Esophagus muscularis mucosa (tissue), 4 donors: ENCODE measurements at regions not wholly inside any gene's neighbourhood (a gene's known extent, or its start where the extent isn't known, plus 50 kb on each side); places are given as distances from the start of the nearest gene placed in this dataset.

Source experiments
- DNase-seq: peaks from one replicate; pipeline ENCODE4 v3.0.0-alpha.2; 2017; ENCODE audit errors: extremely low spot score
- H3K27ac ChIP-seq, 4 donors: fragments of 200-600 bp; sonication (generic); replicated peaks in 1 of 4; 1 replicate in 3 of 4; 2 replicates in 1 of 4; pipeline ENCODE4 v1.5.1; 2016 to 2019; ENCODE audit warnings: mild to moderate bottlenecking in 1 of 4
- H3K27me3 ChIP-seq, 4 donors: fragments of 200-600 bp; sonication (generic); one replicate each; pipeline versions ENCODE4 v1.5.1 to v1.6.0; 2016 to 2019
- H3K36me3 ChIP-seq, 4 donors: fragments of 200-600 bp; sonication (generic); one replicate each; pipeline ENCODE4 v1.5.1; 2016 to 2019
- H3K4me1 ChIP-seq, 4 donors: fragments of 200-600 bp; sonication (generic); one replicate each; pipeline ENCODE4 v1.5.1; 2016 to 2019
- H3K4me3 ChIP-seq, 4 donors: fragments of 200-600 bp; sonication (generic); 1 replicate in 2 of 4; 2 replicates in 2 of 4; pipeline ENCODE4 v1.5.1; 2016 to 2019; ENCODE audit warnings: mild to moderate bottlenecking in 4 of 4, moderate library complexity in 1 of 4
- H3K9me3 ChIP-seq, 4 donors: fragments of 200-600 bp; sonication (generic); 1 replicate in 3 of 4; 2 replicates in 1 of 4; pipeline ENCODE4 v1.5.1; 2016 to 2019
- EP300 ChIP-seq: sonication (generic); formaldehyde crosslinking; IDR thresholded peaks from one replicate; pipeline ENCODE4 v1.6.1; 2017; ENCODE audit warnings: antibody characterized with exemption
- POLR2A ChIP-seq: fragments of 450-650 bp; IDR thresholded peaks from one replicate; pipeline ENCODE4 v1.6.1; 2017; ENCODE audit warnings: antibody characterized with exemption, moderate library complexity, mild to moderate bottlenecking, low read depth
- POLR2AphosphoS5 ChIP-seq, 2 donors: sonication (generic); formaldehyde crosslinking; IDR thresholded peaks; one replicate each; pipeline ENCODE4 v1.6.1; 2017; ENCODE audit warnings: antibody characterized with exemption in 2 of 2
- WGBS: methylation state at CpG from one replicate; pipeline ENCODE4 v1.1.5; 2018; 5-methylcytosine and 5-hydroxymethylcytosine counted together
- intact Hi-C: fragments of 100-400 bp; cut with DNase I; formaldehyde crosslinking; loops from one replicate; pipeline ENCODE4 v1.15.1; 2023
- TF ChIP-seq, protein P1 (sequence below), 3 experiments: fragments of 200-600 bp in 2 of 3; fragments of 450-650 bp in 1 of 3; sonication (generic) in 2 of 3; IDR thresholded peaks; one replicate each; pipeline ENCODE4 v1.5.1; 2017 to 2019; ENCODE audit warnings: antibody characterized with exemption in 3 of 3, mild to moderate bottlenecking in 2 of 3, moderate library complexity in 1 of 3

DNA sequence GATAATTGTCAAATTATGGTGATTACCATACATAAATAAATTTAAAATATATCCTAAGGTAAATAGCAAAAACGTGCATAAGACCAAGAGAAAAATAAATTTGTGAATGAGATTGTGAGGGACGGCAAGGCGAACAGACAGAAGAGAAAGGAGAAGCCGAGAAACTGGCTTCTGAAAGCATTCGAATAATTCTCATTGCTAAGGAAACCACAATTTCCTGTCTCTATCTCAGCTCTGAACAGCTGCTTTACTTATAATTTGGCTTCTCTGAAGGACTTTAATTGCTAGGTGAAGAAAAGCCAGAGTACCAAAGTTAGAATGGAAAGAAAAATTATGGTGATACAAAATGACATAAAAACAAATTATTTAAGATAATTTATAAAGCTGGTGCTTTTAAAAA is 79.0 kb upstream of the RGS17 start:
- H3K4me1 ChIP-seq: no peaks in the 10 kb centered on the region
- no peaks in the 10 kb centered on the region for H3K36me3 ChIP-seq
- no peak for DNase-seq
- WGBS: 30% methylated on average over 5 of the region's 5 CpGs
- no peak overlapping the region for H3K4me3 ChIP-seq
- H3K9me3 ChIP-seq: peaks cover 0 to 6% (median 0%) of the 10 kb centered on the region in 4 donors
- intact Hi-C loops: no loop called here
- no peak overlapping the region for H3K27ac ChIP-seq
- H3K27me3 ChIP-seq: no peaks in the 10 kb centered on the region
- no peak for TF ChIP-seq POLR2AphosphoS5 (IDR thresholded peaks at IDR 0.05)
- TF ChIP-seq, protein P1, sequence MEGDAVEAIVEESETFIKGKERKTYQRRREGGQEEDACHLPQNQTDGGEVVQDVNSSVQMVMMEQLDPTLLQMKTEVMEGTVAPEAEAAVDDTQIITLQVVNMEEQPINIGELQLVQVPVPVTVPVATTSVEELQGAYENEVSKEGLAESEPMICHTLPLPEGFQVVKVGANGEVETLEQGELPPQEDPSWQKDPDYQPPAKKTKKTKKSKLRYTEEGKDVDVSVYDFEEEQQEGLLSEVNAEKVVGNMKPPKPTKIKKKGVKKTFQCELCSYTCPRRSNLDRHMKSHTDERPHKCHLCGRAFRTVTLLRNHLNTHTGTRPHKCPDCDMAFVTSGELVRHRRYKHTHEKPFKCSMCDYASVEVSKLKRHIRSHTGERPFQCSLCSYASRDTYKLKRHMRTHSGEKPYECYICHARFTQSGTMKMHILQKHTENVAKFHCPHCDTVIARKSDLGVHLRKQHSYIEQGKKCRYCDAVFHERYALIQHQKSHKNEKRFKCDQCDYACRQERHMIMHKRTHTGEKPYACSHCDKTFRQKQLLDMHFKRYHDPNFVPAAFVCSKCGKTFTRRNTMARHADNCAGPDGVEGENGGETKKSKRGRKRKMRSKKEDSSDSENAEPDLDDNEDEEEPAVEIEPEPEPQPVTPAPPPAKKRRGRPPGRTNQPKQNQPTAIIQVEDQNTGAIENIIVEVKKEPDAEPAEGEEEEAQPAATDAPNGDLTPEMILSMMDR (IDR thresholded peaks at IDR 0.05): no peak
- TF ChIP-seq POLR2A: no peak

DNA sequence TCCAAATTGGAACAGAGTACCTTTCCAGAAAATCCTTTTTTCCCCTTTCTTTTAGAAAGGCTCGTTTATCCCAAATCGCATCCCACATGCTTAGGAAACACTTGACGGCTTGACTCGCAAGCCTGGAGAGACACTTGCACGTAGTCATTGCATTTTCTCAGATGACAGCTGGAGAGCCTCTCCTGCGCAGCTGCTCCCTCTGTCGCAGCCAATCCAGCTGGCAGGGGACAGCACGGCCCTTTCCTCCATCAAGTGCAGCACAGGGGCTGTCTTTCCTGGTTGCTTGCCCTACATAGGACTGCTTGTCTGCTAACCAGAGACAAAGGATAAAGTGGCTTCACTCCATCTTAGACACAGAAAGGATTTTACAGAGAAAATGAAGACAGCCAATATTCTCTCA is 77.6 kb upstream of the RGS17 start:
- intact Hi-C loops: no loop called here
- 57% methylated on average over 8 of the region's 8 CpGs for WGBS
- Histone ChIP-seq H3K4me1 (no peaks in the 10 kb centered on the region), H3K36me3 (no peaks in the 10 kb centered on the region), H3K27ac (no peak overlapping the region), H3K4me3 (no peak overlapping the region), H3K27me3 (no peaks in the 10 kb centered on the region), H3K9me3 (peaks cover 0 to 6% (median 0%) of the 10 kb centered on the region in 4 donors)
- DNase-seq: no peak
- TF ChIP-seq EP300 (no peak), POLR2AphosphoS5 (IDR thresholded peaks at IDR 0.05) (no peak), POLR2A (no peak)
- TF ChIP-seq, protein P1 (IDR thresholded peaks at IDR 0.05): no peak

DNA sequence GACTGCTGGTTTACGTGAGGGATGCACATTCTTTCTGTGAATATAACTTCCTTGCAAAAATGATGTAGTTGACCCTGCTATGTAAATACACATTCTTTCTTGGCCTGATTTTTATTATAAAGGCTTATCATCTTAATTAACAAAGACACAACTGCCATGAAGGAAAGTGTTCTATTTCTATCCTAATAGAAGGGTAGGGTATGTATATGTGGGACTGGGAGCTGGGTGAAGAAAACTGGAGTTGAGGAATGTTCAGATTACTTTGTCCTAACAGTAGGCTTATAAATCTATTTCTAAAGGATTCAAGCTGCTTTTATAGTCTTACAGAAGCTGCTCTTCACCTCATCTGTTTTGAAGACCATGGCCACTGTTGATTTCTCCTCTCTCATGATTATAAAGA is 76.5 kb upstream of the RGS17 start:
- Histone ChIP-seq H3K4me1 (no peaks in the 10 kb centered on the region), H3K27ac (no peak overlapping the region), H3K4me3 (no peak overlapping the region), H3K9me3 (peaks cover 0 to 6% (median 0%) of the 10 kb centered on the region in 4 donors), H3K36me3 (no peaks in the 10 kb centered on the region), H3K27me3 (no peaks in the 10 kb centered on the region)
- intact Hi-C loops: no loop called here
- DNase-seq: no peak
- TF ChIP-seq, protein P1 (IDR thresholded peaks at IDR 0.05): no peak
- no peak for TF ChIP-seq POLR2A
- TF ChIP-seq POLR2AphosphoS5 (IDR thresholded peaks at IDR 0.05): no peak
- TF ChIP-seq EP300: no peak
- WGBS: 72% methylated on average over 1 of the region's 1 CpG

DNA sequence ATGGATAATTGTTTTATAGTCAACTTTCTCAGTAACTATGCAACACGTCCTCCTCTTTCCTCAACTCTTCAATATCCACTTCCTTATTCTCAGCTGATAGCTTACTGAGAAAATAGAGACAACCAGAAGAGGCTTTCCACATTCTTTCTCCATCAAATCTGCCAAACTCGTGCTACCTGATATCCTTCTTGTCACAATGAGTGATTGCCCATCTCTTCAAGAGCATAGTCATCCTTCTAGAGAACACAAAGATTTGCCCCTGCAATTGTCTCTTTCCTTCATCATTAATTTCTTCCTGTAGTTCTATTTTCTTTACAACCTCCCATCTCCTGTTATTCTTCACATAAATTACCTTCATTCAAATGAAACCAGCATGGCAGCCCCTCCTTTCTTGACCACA is 75.9 kb upstream of the RGS17 start:
- Histone ChIP-seq H3K36me3 (no peaks in the 10 kb centered on the region), H3K27ac (no peak overlapping the region), H3K9me3 (peaks cover 0 to 6% (median 0%) of the 10 kb centered on the region in 4 donors), H3K4me3 (no peak overlapping the region), H3K27me3 (no peaks in the 10 kb centered on the region), H3K4me1 (no peaks in the 10 kb centered on the region)
- TF ChIP-seq, protein P1 (IDR thresholded peaks at IDR 0.05): no peak
- TF ChIP-seq POLR2A: no peak
- TF ChIP-seq POLR2AphosphoS5 (IDR thresholded peaks at IDR 0.05): no peak
- TF ChIP-seq EP300: no peak
- DNase-seq: no peak
- intact Hi-C loops: no loop called here
- 36% methylated on average over 2 of the region's 2 CpGs for WGBS
